GM10266 (cell line): ENCODE measurements at regions not wholly inside any gene's neighbourhood (a gene's known extent, or its start where the extent isn't known, plus 50 kb on each side); places are given as distances from the start of the nearest gene placed in this dataset.
"Not testable (repeated sequence)": the region's sequence is repeated elsewhere in the genome, so short reads cannot be mapped to it uniquely, and the experiment has no call there.

Experiments used
- DNase-seq: peaks from one replicate; pipeline ENCODE4 v3.0.0; 2012; ENCODE audit errors: extremely low spot score
- TF ChIP-seq, protein P1 (sequence below): IDR thresholded peaks from 2 replicates; pipeline ENCODE4 v1.5.1; 2012; ENCODE audit warnings: mild to moderate bottlenecking, low read depth; ENCODE audit not compliant: control insufficient read depth, insufficient read depth; ENCODE audit errors: missing control alignments

DNA sequence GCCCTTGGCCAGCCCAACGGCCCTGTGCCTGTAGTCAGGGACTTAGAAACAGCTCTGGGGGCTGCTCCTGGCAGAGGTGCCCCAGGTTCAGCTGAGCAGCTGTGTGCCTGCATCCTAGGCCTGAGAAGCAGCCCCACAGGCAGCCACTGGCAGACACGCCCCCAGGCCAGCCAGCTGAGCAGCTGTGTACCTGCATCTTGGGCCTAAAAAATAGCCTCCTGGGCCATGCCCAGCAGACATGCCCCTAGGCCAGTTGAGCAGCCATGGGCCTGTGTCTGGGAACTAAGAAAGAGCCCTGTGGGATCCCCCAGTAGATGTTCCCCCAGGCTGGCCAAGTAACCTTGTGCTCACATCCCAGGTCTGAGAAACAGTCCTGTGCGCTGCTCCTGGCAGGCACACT, 64.0 kb downstream of the TBR1 start:
- TF ChIP-seq, protein P1, sequence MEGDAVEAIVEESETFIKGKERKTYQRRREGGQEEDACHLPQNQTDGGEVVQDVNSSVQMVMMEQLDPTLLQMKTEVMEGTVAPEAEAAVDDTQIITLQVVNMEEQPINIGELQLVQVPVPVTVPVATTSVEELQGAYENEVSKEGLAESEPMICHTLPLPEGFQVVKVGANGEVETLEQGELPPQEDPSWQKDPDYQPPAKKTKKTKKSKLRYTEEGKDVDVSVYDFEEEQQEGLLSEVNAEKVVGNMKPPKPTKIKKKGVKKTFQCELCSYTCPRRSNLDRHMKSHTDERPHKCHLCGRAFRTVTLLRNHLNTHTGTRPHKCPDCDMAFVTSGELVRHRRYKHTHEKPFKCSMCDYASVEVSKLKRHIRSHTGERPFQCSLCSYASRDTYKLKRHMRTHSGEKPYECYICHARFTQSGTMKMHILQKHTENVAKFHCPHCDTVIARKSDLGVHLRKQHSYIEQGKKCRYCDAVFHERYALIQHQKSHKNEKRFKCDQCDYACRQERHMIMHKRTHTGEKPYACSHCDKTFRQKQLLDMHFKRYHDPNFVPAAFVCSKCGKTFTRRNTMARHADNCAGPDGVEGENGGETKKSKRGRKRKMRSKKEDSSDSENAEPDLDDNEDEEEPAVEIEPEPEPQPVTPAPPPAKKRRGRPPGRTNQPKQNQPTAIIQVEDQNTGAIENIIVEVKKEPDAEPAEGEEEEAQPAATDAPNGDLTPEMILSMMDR: no peak
- DNase-seq: no peak

DNA sequence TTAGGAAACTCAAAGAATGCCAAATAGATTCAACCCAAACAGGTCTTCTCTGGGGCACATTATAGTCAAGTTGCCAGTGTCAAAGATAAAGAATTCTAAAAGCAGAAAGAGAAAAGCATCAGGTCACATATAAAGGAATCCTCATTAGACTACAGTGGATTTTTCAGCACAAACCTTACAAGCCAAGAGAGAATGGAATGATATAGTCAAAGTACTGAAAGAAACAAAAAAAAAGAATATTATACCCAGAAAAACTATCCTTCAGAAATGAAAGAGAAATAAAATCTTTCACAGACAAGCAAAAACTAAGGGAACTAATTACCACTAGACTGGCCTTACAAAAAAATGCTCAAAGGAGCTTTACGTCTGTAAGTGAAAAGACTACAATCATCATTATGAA, 65.5 kb downstream of the TBR1 start:
- DNase-seq: no peak
- TF ChIP-seq, protein P1: no peak

DNA sequence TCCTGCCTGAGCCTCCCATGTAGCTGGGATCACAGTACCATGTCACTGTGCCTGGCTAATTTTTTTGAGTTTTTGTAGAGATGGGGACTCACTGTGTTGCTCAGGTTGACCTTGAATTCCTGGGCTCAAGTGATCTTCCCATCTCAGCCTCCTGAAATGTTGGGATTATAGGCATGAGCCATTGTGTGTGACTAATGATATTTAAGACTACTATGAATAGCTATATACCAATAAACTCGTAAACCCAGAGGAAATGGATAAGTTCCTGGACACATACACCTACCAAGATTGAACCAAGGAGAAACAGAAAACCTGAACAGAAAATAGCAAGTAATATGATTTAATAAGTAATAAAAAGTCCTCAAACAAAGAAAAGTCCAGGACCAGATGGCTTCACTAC, 68.0 kb downstream of the TBR1 start:
- DNase-seq: no peak
- TF ChIP-seq, protein P1: no peak

DNA sequence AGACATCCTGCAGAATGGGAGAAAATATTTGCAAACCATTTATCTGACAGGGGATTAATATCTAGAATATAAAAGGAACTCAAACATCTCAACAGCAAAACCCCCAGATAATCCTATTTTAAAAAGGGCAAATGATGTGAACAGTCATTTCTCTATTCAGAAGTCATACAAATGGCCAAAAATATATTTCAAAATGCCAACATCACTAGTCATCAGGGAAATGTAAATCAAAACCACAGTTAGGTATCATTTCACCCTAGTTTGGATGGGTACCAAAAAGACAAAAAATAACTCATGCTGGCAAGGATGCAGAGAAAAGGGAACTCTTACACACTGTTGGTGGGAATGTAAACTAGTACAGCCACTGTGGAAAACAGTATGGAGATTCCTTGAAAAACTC, 70.0 kb downstream of the TBR1 start:
- TF ChIP-seq, protein P1: no peak
- DNase-seq: no peak

DNA sequence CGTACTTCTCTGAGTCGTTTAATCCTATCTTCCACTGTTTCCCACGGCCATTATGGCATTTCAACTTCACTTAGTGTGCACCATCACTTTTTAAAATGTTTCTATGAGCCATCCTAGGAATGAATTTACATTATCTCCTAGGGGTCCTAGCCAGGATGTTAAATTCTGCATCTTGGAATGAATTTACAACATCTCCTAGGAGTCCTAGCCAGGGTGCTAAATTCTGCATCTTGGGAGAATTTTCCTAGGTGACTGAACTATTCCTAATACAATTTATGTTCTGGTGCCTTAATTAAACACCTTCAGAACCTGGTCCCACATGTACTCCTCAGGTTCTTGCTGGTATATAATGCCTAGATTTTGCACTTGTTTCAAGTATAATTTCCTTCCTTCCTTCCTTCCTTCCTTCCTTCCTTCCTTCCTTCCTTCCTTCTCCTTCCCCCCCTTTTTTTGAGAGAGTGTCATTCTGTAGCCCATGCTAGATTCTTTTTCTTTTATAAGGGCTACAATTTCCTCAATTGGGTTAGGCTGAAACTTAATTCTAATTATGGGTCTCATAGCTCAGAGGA, 72.1 kb downstream of the TBR1 start:
- TF ChIP-seq, protein P1: no peak

DNA sequence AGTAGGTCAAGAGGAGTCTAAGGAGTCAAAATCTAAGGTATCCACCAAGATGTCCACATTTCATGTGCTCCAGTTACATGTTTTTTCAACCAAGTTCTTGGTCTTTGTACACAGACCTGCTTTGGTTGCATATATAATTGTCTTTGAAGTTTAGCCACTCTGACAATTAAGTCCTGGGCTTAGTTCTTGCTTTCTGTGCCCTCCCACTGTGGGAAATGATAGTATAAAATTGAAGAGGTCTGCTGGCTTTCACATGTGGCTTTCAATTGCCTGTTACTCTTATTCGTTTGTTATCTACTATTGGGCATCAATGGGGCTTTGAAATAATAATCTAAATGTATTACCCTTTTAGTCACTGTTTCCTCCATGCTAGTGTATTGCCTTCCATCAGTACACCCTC, 72.8 kb downstream of the TBR1 start:
- no peak for DNase-seq
- TF ChIP-seq, protein P1: no peak

More for the DNA sequence above, 72.1 kb downstream of the TBR1 start:
- no peak for DNase-seq

DNA sequence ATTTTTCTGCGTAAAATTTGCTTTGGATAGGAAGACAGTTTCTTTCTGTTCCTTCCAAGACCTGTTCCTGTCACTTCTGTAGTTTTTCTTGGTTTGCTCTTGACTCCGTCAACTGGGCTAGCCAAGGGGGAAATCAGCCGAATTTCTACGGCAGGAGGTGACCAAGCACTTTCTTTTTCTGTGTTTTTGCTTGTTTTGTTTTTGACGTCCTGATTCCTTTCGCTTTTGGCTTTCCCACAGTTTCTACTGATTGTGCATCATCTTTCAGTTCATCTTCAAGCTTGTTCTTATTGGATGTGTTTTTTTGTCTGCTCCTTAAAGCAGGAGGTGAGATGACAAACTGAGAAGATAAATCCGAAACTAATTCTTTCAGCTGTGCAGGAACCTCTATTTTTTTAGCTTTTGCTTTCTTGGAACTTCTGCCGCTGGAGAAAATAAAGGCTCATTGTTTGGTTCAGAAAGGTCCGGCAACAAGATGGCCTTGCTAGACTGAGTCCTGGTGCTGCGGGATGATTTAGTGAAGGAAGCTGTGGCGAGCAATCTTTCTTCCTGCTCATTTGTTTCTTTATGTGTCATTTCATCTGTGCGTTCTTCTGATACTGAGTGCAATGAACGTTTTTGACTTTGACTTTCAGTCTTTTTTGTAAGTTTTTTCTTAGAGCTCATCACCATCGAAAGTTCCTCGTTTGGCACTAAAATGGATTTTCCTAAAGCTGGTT, 85.0 kb downstream of the TBR1 start:
- peak; percentile 14 for DNase-seq

DNA sequence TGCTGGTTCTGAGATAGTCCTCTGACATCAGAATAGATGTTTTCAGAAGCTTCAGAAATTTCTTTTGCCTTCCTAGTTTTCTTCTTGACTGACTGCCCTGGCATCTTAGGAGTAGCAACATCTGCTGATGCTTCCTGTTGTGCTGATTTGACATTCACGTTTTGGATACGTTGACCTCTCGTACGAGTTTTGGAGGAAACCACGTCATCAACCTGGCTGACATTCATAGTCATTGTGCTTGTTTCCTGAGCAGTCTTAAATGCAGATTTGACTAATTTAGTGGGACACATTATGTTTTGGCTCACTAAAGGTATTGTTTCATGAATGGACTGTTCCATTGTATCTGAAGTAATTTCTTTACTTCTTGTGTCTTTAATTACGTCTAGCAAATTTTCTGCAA, 86.2 kb downstream of the TBR1 start:
- not testable (repeated sequence) for DNase-seq

DNA sequence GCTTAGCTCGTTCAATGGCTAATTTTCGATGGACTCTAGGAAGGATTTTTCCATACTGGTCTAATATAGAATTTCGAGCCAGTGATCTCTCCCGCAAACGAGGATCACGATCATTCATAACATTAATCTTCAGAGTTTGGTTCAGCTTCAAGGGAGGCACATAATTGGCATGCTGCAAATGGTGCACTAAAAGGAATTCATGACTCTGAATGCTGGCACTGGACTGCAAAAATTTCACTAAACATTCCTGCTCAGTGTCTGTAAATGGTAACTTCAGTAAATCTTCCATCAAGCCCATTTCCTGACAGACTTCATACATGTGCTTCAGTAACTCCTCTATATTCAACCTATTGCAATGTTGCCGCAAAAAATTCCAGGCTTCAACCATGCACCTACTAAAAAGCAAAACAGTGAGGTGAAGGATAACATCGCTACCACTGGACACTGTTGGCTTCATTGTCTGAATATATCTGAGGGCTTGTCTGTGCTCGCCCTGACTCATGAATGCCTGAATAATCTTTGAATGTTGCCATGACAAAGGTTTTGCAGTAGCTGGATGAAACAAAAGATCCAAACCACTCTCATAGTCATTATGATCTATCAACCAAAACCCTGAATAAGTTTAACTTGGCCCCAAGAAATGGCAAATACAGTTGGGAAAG, 88.7 kb downstream of the TBR1 start:
- not testable (repeated sequence) for DNase-seq

DNA sequence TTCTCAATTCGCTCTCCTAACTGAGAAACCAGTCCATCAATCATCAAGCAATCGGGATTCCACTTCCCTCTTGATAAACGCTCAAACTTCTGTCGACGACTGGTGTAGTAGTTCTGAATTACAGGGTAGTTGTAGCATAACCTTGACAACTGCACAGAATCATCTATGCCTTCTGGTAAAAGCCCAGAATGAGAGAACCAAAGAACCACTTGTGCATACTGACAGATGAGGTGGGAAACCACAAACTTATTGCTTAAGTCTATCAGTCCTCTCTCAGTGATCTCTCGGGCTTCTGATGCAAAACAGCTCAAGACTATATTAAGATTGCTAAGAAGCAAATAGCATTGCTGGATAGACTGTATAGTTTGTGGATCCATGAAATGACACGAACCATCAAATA, 89.4 kb downstream of the TBR1 start:
- DNase-seq: not testable (repeated sequence)

DNA sequence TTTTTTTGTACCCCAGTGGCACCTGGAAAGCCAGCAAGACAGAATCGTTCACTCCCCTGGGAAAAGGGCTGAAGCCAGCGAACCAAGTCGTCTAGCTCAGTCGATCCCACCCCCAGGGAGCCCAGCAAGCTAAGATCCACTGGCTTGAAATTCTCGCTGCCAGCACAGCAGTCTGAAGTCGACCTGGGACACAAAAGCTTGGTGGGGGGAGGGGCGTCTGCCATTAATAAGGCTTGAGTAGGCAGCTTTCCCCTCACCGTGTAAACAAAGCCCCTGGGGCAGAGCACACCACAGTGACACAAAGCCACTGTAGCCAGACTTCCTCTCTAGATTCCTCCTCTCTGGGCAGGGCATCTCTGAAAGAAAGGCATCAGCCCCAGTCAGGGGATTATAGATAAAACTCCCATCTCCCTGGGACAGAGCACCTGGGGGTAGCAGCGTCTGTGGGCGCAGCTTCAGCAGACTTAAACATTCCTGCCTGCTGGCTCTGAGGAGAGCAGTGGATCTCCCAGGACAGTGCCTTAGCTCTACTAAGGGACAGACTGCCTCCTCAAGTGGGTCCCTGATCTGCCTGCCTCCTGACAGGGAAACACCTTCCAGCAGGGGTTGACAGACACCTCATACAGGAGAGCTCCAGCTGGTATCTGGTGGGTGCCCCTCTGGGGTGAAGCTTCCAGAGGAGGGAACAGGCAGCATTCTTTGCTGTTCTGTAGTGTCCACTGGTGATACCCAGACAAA, 97.4 kb downstream of the TBR1 start:
- DNase-seq: not testable (repeated sequence)
